GM23338 (cell line): ENCODE measurements at regions not wholly inside any gene's neighbourhood (a gene's known extent, or its start where the extent isn't known, plus 50 kb on each side); places are given as distances from the start of the nearest gene placed in this dataset.

Source experiments
- ATAC-seq: fragments of 200-7000 bp; cut with Tn5 transposase; 3 replicates; pipeline ENCODE4 v1.9.1; 2020
- DNase-seq: peaks from one replicate; pipeline ENCODE4 v3.0.0-alpha.2; 2015; ENCODE audit warnings: low spot score
- H2AFZ ChIP-seq: fragments of 200-600 bp; sonication (generic); 2 replicates; pipeline ENCODE4 v1.8.0; 2016; ENCODE audit warnings: antibody characterized with exemption, mild to moderate bottlenecking, moderate library complexity
- H3F3A ChIP-seq: fragments of 200-600 bp; sonication (generic); replicated peaks from 2 replicates; pipeline ENCODE4 v1.8.0; 2017; ENCODE audit warnings: antibody characterized with exemption, mixed run types, low read depth
- H3K27ac ChIP-seq: fragments of 200-600 bp; sonication (generic); 2 replicates; pipeline ENCODE4 v1.6.1; 2016; ENCODE audit warnings: low read depth
- H3K27me3 ChIP-seq: fragments of 200-600 bp; sonication (generic); 2 replicates; pipeline ENCODE4 v1.8.0; 2016; ENCODE audit warnings: mild to moderate bottlenecking, mixed run types, moderate library complexity; ENCODE audit not compliant: insufficient read depth
- H3K36me3 ChIP-seq: fragments of 200-600 bp; sonication (generic); 2 replicates; pipeline ENCODE4 v1.8.0; 2016; ENCODE audit warnings: mild to moderate bottlenecking; ENCODE audit not compliant: insufficient read depth
- H3K4me1 ChIP-seq: fragments of 200-600 bp; sonication (generic); 2 replicates; pipeline ENCODE4 v1.8.0; 2016; ENCODE audit warnings: mild to moderate bottlenecking, moderate library complexity; ENCODE audit not compliant: insufficient read depth
- H3K4me2 ChIP-seq: fragments of 200-600 bp; sonication (generic); 2 replicates; pipeline ENCODE4 v1.7.1; 2017; ENCODE audit warnings: mixed run types
- H3K4me3 ChIP-seq: fragments of 200-600 bp; sonication (generic); 2 replicates; pipeline ENCODE4 v1.6.1; 2016; ENCODE audit warnings: mixed run types
- H3K79me2 ChIP-seq: fragments of 200-600 bp; sonication (generic); replicated peaks from 2 replicates; pipeline ENCODE4 v1.8.0; 2017; ENCODE audit warnings: mild to moderate bottlenecking; ENCODE audit not compliant: insufficient read depth
- H3K9me2 ChIP-seq: fragments of 200-600 bp; sonication (generic); 2 replicates; pipeline ENCODE4 v1.8.0; 2017; ENCODE audit not compliant: insufficient read depth
- H4K20me1 ChIP-seq: fragments of 200-600 bp; sonication (generic); replicated peaks from 2 replicates; pipeline ENCODE4 v1.8.0; 2017; ENCODE audit warnings: mild to moderate bottlenecking; ENCODE audit not compliant: insufficient read depth
- H3K27ac Mint-ChIP-seq: 2 replicates; pipeline ENCODE4 v1.8.0; 2020; ENCODE audit warnings: inconsistent platforms, mild to moderate bottlenecking, moderate library complexity, mixed read lengths
- H3K27me3 Mint-ChIP-seq: 3 replicates; pipeline ENCODE4 v1.8.0; 2022; ENCODE audit warnings: low read depth, mild to moderate bottlenecking, moderate library complexity, mixed read lengths, inconsistent platforms; ENCODE audit not compliant: insufficient read depth, poor library complexity
- H3K36me3 Mint-ChIP-seq: 3 replicates; pipeline ENCODE4 v1.8.0; 2021; ENCODE audit warnings: low read depth, mild to moderate bottlenecking, inconsistent platforms, moderate library complexity, mixed read lengths
- H3K4me1 Mint-ChIP-seq: 3 replicates; pipeline ENCODE4 v1.8.0; 2020; ENCODE audit warnings: mild to moderate bottlenecking, inconsistent platforms, mixed read lengths
- H3K4me3 Mint-ChIP-seq: 3 replicates; pipeline ENCODE4 v1.8.0; 2021; ENCODE audit warnings: moderate library complexity, mild to moderate bottlenecking, inconsistent platforms, mixed read lengths
- H3K9me3 Mint-ChIP-seq: 3 replicates; pipeline ENCODE4 v1.8.0; 2020; ENCODE audit warnings: moderate library complexity, mild to moderate bottlenecking, inconsistent platforms, mixed read lengths
- CREB1 ChIP-seq: fragments of 250-450 bp; sonication (Bioruptor Pico); IDR thresholded peaks from 2 replicates; pipeline ENCODE4 v1.5.0; 2020; ENCODE audit warnings: low read depth, mild to moderate bottlenecking, moderate library complexity
- CTCF ChIP-seq, 2 experiments: fragments of 200-600 bp in 1 of 2; sonication (generic) in 1 of 2; conservative IDR thresholded peaks; 2 replicates each; pipeline versions ENCODE4 v1.5.1 to v1.6.1; 2016 to 2017; ENCODE audit warnings: antibody characterized with exemption in 2 of 2, low read depth in 2 of 2, mild to moderate bottlenecking in 2 of 2, moderate library complexity in 1 of 2
- ETS1 ChIP-seq: IDR thresholded peaks from 2 replicates; pipeline ENCODE4 v1.6.1; 2016; ENCODE audit warnings: antibody characterized with exemption
- NANOG ChIP-seq: IDR thresholded peaks from 2 replicates; pipeline ENCODE4 v1.6.1; 2016; ENCODE audit warnings: antibody characterized with exemption, borderline replicate concordance
- POLR2AphosphoS5 ChIP-seq: IDR thresholded peaks from 2 replicates; pipeline ENCODE4 v1.6.1; 2016; ENCODE audit warnings: antibody characterized with exemption, low read depth
- REST ChIP-seq: IDR thresholded peaks from one replicate; pipeline ENCODE4 v1.6.1; 2018; ENCODE audit warnings: antibody characterized with exemption; ENCODE audit not compliant: unreplicated experiment
- STAT1 ChIP-seq: IDR thresholded peaks from one replicate; pipeline ENCODE4 v1.6.1; 2016; ENCODE audit warnings: antibody characterized with exemption; ENCODE audit not compliant: unreplicated experiment
- ZNF114 ChIP-seq: fragments of 250-450 bp; sonication (Bioruptor Pico); IDR thresholded peaks from 2 replicates; pipeline ENCODE4 v1.5.0; 2020; ENCODE audit warnings: mild to moderate bottlenecking, moderate library complexity
- ZNF331 ChIP-seq: fragments of 250-450 bp; sonication (Bioruptor Pico); IDR thresholded peaks from 2 replicates; pipeline ENCODE4 v1.5.0; 2020; ENCODE audit warnings: low read depth, mild to moderate bottlenecking, moderate library complexity

- Histone ChIP-seq H3K4me1 (peaks cover 9% of the 10 kb centered on the region; the same call in 1 of the 2 replicates), H3K4me2 (no peak overlapping the region), H3F3A (no peaks in the 10 kb centered on the region), H3K4me3 (no peak overlapping the region), H4K20me1 (no peaks in the 10 kb centered on the region), H3K27me3 (no peaks in the 10 kb centered on the region), H3K79me2 (no peaks in the 10 kb centered on the region), H3K9me2 (no peaks in the 10 kb centered on the region), H3K36me3 (no peaks in the 10 kb centered on the region), H3K27ac (no peak overlapping the region), H2AFZ (peak overlapping the region; percentile 11; the same call in 1 of the 2 replicates)
- Mint-ChIP-seq H3K36me3 (no peaks in the 10 kb centered on the region), H3K27me3 (peaks cover 2% of the 10 kb centered on the region), H3K27ac (no peak overlapping the region), H3K4me3 (no peak overlapping the region), H3K4me1 (peaks cover 5% of the 10 kb centered on the region; the same call in 2 of the 3 replicates), H3K9me3 (no peaks in the 10 kb centered on the region)
- TF ChIP-seq REST = no peak
- TF ChIP-seq ETS1 = no peak
- TF ChIP-seq CTCF (conservative IDR thresholded peaks at IDR 0.05; ENCODE audit: low read depth in 2 of 2) = peak; percentile 26; a peak in 3 of 4 replicates
- no peak for TF ChIP-seq POLR2AphosphoS5
- TF ChIP-seq STAT1 = no peak
- TF ChIP-seq CREB1 = no peak
- no peak for TF ChIP-seq ZNF114 (CRISPR knock-in tag)
- ATAC-seq (peak; percentile 71), DNase-seq (peak; percentile 52)
Observed at GRCh38 chr16:14018851-14019250, 52.3 kb upstream of the MRTFB start.

- Histone ChIP-seq H3K27ac (no peak overlapping the region), H3K4me2 (no peak overlapping the region), H3K4me1 (0 out of 2 replicates have a peak, but pooled peaks cover 6% of the 10 kb centered on the region), H3F3A (no peaks in the 10 kb centered on the region), H3K9me2 (no peaks in the 10 kb centered on the region), H4K20me1 (no peaks in the 10 kb centered on the region), H3K79me2 (no peaks in the 10 kb centered on the region), H3K4me3 (no peak overlapping the region), H3K27me3 (no peaks in the 10 kb centered on the region), H2AFZ (no peak overlapping the region), H3K36me3 (no peaks in the 10 kb centered on the region)
- H3K9me3 Mint-ChIP-seq = peaks cover 2% of the 10 kb centered on the region; the same call in 1 of the 3 replicates
- no peaks in the 10 kb centered on the region for H3K36me3 Mint-ChIP-seq
- no peak overlapping the region for H3K4me3 Mint-ChIP-seq
- ATAC-seq = no peak
- H3K4me1 Mint-ChIP-seq = 0 out of 3 replicates have a peak, but pooled peaks cover 3% of the 10 kb centered on the region
- H3K27ac Mint-ChIP-seq = no peak overlapping the region
- no peak for DNase-seq
- no peaks in the 10 kb centered on the region for H3K27me3 Mint-ChIP-seq
- TF ChIP-seq POLR2AphosphoS5 = no peak
- no peak for TF ChIP-seq REST
- TF ChIP-seq NANOG = no peak
- TF ChIP-seq ZNF114 (CRISPR knock-in tag) = no peak
- no peak for TF ChIP-seq STAT1
- no peak for TF ChIP-seq CREB1
- no peak for TF ChIP-seq CTCF (conservative IDR thresholded peaks at IDR 0.05; ENCODE audit: low read depth in 2 of 2)
- TF ChIP-seq ETS1 = no peak
- TF ChIP-seq ZNF331 (CRISPR knock-in tag) = no peak
Observed at GRCh38 chr16:14020141-14020540, 51.0 kb upstream of the MRTFB start.
